ENCODE measurements at regions not wholly inside any gene's neighbourhood (a gene's known extent, or its start where the extent isn't known, plus 50 kb on each side); places are given as distances from the start of the nearest gene placed in this dataset.

- peak overlapping the region; percentile 27; the same call in 1 of the 2 replicates for H3K9ac ChIP-seq
- no peak for TF ChIP-seq Cebpa-rat (IDR thresholded peaks at IDR 0.05)
Observed at GRCh38 chr20:17859002-17859615, 109.5 kb downstream of the SNX5 start.

GRCh38 chr20:17858450-17859001, 110.1 kb downstream of the SNX5 start:
- Histone ChIP-seq H3K36me3 (no peaks in the 10 kb centered on the region), H3K27me3 (no peaks in the 10 kb centered on the region), H3K9me3 (no peaks in the 10 kb centered on the region), H3K4me1 (peaks cover 93% of the 10 kb centered on the region), H3K4me3 (no peak overlapping the region), H4K20me1 (no peaks in the 10 kb centered on the region), H3K4me2 (peak overlapping the region; percentile 92), H3K27ac (peak overlapping the region; percentile 25; the same call in 1 of the 2 replicates), H3K9ac (peak overlapping the region; percentile 27; the same call in 1 of the 2 replicates)
- TF ChIP-seq Cebpa-rat (IDR thresholded peaks at IDR 0.05), result no peak

More at GRCh38 chr20:17859002-17859615, 109.5 kb downstream of the SNX5 start:
- peak overlapping the region; percentile 92 for H3K4me2 ChIP-seq
- no peaks in the 10 kb centered on the region for H3K36me3 ChIP-seq
- H3K4me3 ChIP-seq, result 0 out of 2 replicates have a peak overlapping the region, but pooled peaks have one; percentile 1
- peaks cover 92% of the 10 kb centered on the region for H3K4me1 ChIP-seq
- H3K27ac ChIP-seq, result peak overlapping the region; percentile 25; the same call in 1 of the 2 replicates
- no peaks in the 10 kb centered on the region for H3K9me3 ChIP-seq
- no peaks in the 10 kb centered on the region for H3K27me3 ChIP-seq
- no peaks in the 10 kb centered on the region for H4K20me1 ChIP-seq

- Histone ChIP-seq H3K36me3 (no peaks in the 10 kb centered on the region), H3K9me3 (no peaks in the 10 kb centered on the region), H4K20me1 (no peaks in the 10 kb centered on the region), H3K4me3 (no peak overlapping the region), H3K27me3 (no peaks in the 10 kb centered on the region), H3K27ac (0 out of 2 replicates have a peak overlapping the region, but pooled peaks have one; percentile 75), H3K4me1 (peaks cover 87% of the 10 kb centered on the region), H3K9ac (no peak overlapping the region), H3K4me2 (peak overlapping the region; percentile 92)
- no peak for TF ChIP-seq Cebpa-rat (IDR thresholded peaks at IDR 0.05)
Observed at GRCh38 chr20:17857639-17858449, 110.8 kb downstream of the SNX5 start.

GRCh38 chr20:17856837-17857605, 111.6 kb downstream of the SNX5 start:
- peak overlapping the region; percentile 75 for H3K27ac ChIP-seq
- no peak overlapping the region for H3K9ac ChIP-seq
- H3K9me3 ChIP-seq, result no peaks in the 10 kb centered on the region
- H3K27me3 ChIP-seq, result no peaks in the 10 kb centered on the region
- peak overlapping the region; percentile 92 for H3K4me2 ChIP-seq
- no peaks in the 10 kb centered on the region for H4K20me1 ChIP-seq
- H3K4me3 ChIP-seq, result no peak overlapping the region
- TF ChIP-seq Cebpa-rat (IDR thresholded peaks at IDR 0.05), result no peak
- H3K36me3 ChIP-seq, result no peaks in the 10 kb centered on the region
- H3K4me1 ChIP-seq, result peaks cover 79% of the 10 kb centered on the region

GRCh38 chr20:17856024-17856564, 112.5 kb downstream of the SNX5 start:
- Histone ChIP-seq H4K20me1 (no peaks in the 10 kb centered on the region), H3K4me2 (peak overlapping the region; percentile 92), H3K4me1 (peaks cover 70% of the 10 kb centered on the region), H3K9me3 (no peaks in the 10 kb centered on the region), H3K9ac (no peak overlapping the region), H3K4me3 (no peak overlapping the region), H3K36me3 (no peaks in the 10 kb centered on the region), H3K27ac (peak overlapping the region; percentile 75; the same call in 1 of the 2 replicates), H3K27me3 (no peaks in the 10 kb centered on the region)
- TF ChIP-seq Cebpa-rat (IDR thresholded peaks at IDR 0.05), result no peak

- Histone ChIP-seq H3K9me3 (peaks cover 4% of the 10 kb centered on the region; the same call in 1 of the 2 replicates), H3K36me3 (no peaks in the 10 kb centered on the region), H3K27me3 (no peaks in the 10 kb centered on the region), H3K27ac (no peak overlapping the region), H4K20me1 (no peaks in the 10 kb centered on the region), H3K4me3 (no peak overlapping the region), H3K9ac (no peak overlapping the region), H3K4me2 (peak overlapping the region; percentile 12; the same call in 1 of the 2 replicates), H3K4me1 (peaks cover 60% of the 10 kb centered on the region)
- no peak for TF ChIP-seq Cebpa-rat (IDR thresholded peaks at IDR 0.05)
Observed at GRCh38 chr20:17854307-17854903, 114.2 kb downstream of the SNX5 start.

- H3K4me1 ChIP-seq, result peaks cover 59% of the 10 kb centered on the region
- H3K36me3 ChIP-seq, result no peaks in the 10 kb centered on the region
- TF ChIP-seq Cebpa-rat (IDR thresholded peaks at IDR 0.05), result no peak
Observed at GRCh38 chr20:17852323-17852722, 116.3 kb downstream of the SNX5 start.

GRCh38 chr20:17850684-17851026, 117.9 kb downstream of the SNX5 start:
- H3K9ac ChIP-seq, result no peak overlapping the region
- H4K20me1 ChIP-seq, result no peaks in the 10 kb centered on the region
- no peak for TF ChIP-seq Cebpa-rat (IDR thresholded peaks at IDR 0.05)
- no peak overlapping the region for H3K4me2 ChIP-seq
- no peak overlapping the region for H3K27ac ChIP-seq
- no peaks in the 10 kb centered on the region for H3K36me3 ChIP-seq
- H3K27me3 ChIP-seq, result no peaks in the 10 kb centered on the region
- H3K9me3 ChIP-seq, result peaks cover 6% of the 10 kb centered on the region; the same call in 1 of the 2 replicates
- peaks cover 55% of the 10 kb centered on the region for H3K4me1 ChIP-seq
- no peak overlapping the region for H3K4me3 ChIP-seq

More at GRCh38 chr20:17852323-17852722, 116.3 kb downstream of the SNX5 start:
- no peak overlapping the region for H3K4me2 ChIP-seq
- no peaks in the 10 kb centered on the region for H3K27me3 ChIP-seq
- no peak overlapping the region for H3K27ac ChIP-seq
- H3K9ac ChIP-seq, result no peak overlapping the region
- H3K4me3 ChIP-seq, result no peak overlapping the region
- peaks cover 6% of the 10 kb centered on the region; the same call in 1 of the 2 replicates for H3K9me3 ChIP-seq
- no peaks in the 10 kb centered on the region for H4K20me1 ChIP-seq
